OCI-LY1 (cell line): ENCODE measurements at regions not wholly inside any gene's neighbourhood (a gene's known extent, or its start where the extent isn't known, plus 50 kb on each side); places are given as distances from the start of the nearest gene placed in this dataset.

Experiments used
- CTCF ChIP-seq: fragments of 200-600 bp; sonication (generic), shearing (Covaris generic); IDR thresholded peaks from 2 replicates; pipeline ENCODE4 v1.5.1; 2017; ENCODE audit warnings: mild to moderate bottlenecking, antibody characterized with exemption, low read length, moderate library complexity, mixed read lengths
- EZH2 ChIP-seq: fragments of 200-600 bp; sonication (generic), shearing (Covaris generic); IDR thresholded peaks from 2 replicates; pipeline ENCODE4 v1.8.0; 2017; ENCODE audit warnings: borderline replicate concordance, mixed run types, mild to moderate bottlenecking, antibody characterized with exemption, low read length, moderate library complexity, mixed read lengths

- TF ChIP-seq CTCF (no peak), EZH2 (no peak)
Measured at GRCh38 chr12:89988188-89988915, 279.7 kb upstream of the ATP2B1 start.
